ENCODE measurements at regions not wholly inside any gene's neighbourhood (a gene's known extent, or its start where the extent isn't known, plus 50 kb on each side); places are given as distances from the start of the nearest gene placed in this dataset.
"Not testable (repeated sequence)": the region's sequence is repeated elsewhere in the genome, so short reads cannot be mapped to it uniquely, and the experiment has no call there.

GRCh38 chr7:131978118-131978517, 421.7 kb upstream of the PODXL start:
- CTCF ChIA-PET; H3K27ac Mint-ChIP-seq; ATAC-seq; H3K9me3 Mint-ChIP-seq; DNase-seq (ENCODE audit: low spot score); POLR2A ChIA-PET; H3K4me3 Mint-ChIP-seq; H3K4me1 Mint-ChIP-seq; H3K36me3 Mint-ChIP-seq: not testable (repeated sequence)
- H3K27me3 Mint-ChIP-seq (ENCODE audit: low read depth): peaks cover 15% of the 10 kb centered on the region

GRCh38 chr7:131976411-131976810, 420.0 kb upstream of the PODXL start:
- H3K9me3 Mint-ChIP-seq: peaks cover 7% of the 10 kb centered on the region; the same call in 1 of the 2 replicates
- H3K4me1 Mint-ChIP-seq: no peaks in the 10 kb centered on the region
- ATAC-seq (no peak), DNase-seq (ENCODE audit: low spot score) (no peak)
- ChIA-PET POLR2A (no interaction called here), CTCF (no interaction called here)
- H3K36me3 Mint-ChIP-seq: no peaks in the 10 kb centered on the region
- no peak overlapping the region for H3K27ac Mint-ChIP-seq
- H3K27me3 Mint-ChIP-seq (ENCODE audit: low read depth): peaks cover 12% of the 10 kb centered on the region
- H3K4me3 Mint-ChIP-seq: no peak overlapping the region
- TF ChIP-seq NR3C1 (CRISPR knock-in tag; conservative IDR thresholded peaks at IDR 0.05; ENCODE audit: low read depth) (no peak), GRHL2 (CRISPR knock-in tag; IDR thresholded peaks at IDR 0.05; ENCODE audit: insufficient replicate concordance, severe bottlenecking) (no peak), ZNF232 (CRISPR knock-in tag; IDR thresholded peaks at IDR 0.05) (no peak), MYBL2 (CRISPR knock-in tag; IDR thresholded peaks at IDR 0.05) (no peak), ZNF423 (CRISPR knock-in tag; IDR thresholded peaks at IDR 0.05) (no peak), MAX (CRISPR knock-in tag; IDR thresholded peaks at IDR 0.05) (no peak), USF2 (CRISPR knock-in tag; IDR thresholded peaks at IDR 0.05) (no peak), EMX1 (CRISPR knock-in tag; IDR thresholded peaks at IDR 0.05) (no peak), STAT6 (CRISPR knock-in tag; conservative IDR thresholded peaks at IDR 0.05; ENCODE audit: low read depth) (no peak), CTCF (IDR thresholded peaks at IDR 0.05) (no peak), TEAD1 (CRISPR knock-in tag; IDR thresholded peaks at IDR 0.05) (no peak), ESRRA (CRISPR knock-in tag; IDR thresholded peaks at IDR 0.05; ENCODE audit: borderline replicate concordance) (no peak), ZNF281 (CRISPR knock-in tag; IDR thresholded peaks at IDR 0.05) (no peak), SMAD3 (CRISPR knock-in tag; IDR thresholded peaks at IDR 0.05; ENCODE audit: borderline replicate concordance) (no peak), ZMAT4 (CRISPR knock-in tag; IDR thresholded peaks at IDR 0.05) (no peak)
- TF ChIP-seq, protein P1, sequence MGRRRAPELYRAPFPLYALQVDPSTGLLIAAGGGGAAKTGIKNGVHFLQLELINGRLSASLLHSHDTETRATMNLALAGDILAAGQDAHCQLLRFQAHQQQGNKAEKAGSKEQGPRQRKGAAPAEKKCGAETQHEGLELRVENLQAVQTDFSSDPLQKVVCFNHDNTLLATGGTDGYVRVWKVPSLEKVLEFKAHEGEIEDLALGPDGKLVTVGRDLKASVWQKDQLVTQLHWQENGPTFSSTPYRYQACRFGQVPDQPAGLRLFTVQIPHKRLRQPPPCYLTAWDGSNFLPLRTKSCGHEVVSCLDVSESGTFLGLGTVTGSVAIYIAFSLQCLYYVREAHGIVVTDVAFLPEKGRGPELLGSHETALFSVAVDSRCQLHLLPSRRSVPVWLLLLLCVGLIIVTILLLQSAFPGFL (CRISPR knock-in tag; IDR thresholded peaks at IDR 0.05; ENCODE audit: borderline replicate concordance): no peak
- TF ChIP-seq, protein P2, sequence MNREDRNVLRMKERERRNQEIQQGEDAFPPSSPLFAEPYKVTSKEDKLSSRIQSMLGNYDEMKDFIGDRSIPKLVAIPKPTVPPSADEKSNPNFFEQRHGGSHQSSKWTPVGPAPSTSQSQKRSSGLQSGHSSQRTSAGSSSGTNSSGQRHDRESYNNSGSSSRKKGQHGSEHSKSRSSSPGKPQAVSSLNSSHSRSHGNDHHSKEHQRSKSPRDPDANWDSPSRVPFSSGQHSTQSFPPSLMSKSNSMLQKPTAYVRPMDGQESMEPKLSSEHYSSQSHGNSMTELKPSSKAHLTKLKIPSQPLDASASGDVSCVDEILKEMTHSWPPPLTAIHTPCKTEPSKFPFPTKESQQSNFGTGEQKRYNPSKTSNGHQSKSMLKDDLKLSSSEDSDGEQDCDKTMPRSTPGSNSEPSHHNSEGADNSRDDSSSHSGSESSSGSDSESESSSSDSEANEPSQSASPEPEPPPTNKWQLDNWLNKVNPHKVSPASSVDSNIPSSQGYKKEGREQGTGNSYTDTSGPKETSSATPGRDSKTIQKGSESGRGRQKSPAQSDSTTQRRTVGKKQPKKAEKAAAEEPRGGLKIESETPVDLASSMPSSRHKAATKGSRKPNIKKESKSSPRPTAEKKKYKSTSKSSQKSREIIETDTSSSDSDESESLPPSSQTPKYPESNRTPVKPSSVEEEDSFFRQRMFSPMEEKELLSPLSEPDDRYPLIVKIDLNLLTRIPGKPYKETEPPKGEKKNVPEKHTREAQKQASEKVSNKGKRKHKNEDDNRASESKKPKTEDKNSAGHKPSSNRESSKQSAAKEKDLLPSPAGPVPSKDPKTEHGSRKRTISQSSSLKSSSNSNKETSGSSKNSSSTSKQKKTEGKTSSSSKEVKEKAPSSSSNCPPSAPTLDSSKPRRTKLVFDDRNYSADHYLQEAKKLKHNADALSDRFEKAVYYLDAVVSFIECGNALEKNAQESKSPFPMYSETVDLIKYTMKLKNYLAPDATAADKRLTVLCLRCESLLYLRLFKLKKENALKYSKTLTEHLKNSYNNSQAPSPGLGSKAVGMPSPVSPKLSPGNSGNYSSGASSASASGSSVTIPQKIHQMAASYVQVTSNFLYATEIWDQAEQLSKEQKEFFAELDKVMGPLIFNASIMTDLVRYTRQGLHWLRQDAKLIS (CRISPR knock-in tag; IDR thresholded peaks at IDR 0.05; ENCODE audit: borderline replicate concordance): no peak
